MM.1S (cell line): ENCODE measurements at regions not wholly inside any gene's neighbourhood (a gene's known extent, or its start where the extent isn't known, plus 50 kb on each side); places are given as distances from the start of the nearest gene placed in this dataset.

Experiments
- EZH2 ChIP-seq: fragments of 300-600 bp; sonication (generic); optimal IDR thresholded peaks from 2 replicates; pipeline ENCODE3; 2017; ENCODE audit warnings: low read depth, mild to moderate bottlenecking, antibody characterized with exemption, low read length, mixed read lengths
- TF ChIP-seq, protein P1 (sequence below): fragments of 300-600 bp; sonication (generic); IDR thresholded peaks from 2 replicates; pipeline ENCODE4 v1.5.1; 2016; ENCODE audit warnings: antibody characterized with exemption, low read length, mixed read lengths

DNA sequence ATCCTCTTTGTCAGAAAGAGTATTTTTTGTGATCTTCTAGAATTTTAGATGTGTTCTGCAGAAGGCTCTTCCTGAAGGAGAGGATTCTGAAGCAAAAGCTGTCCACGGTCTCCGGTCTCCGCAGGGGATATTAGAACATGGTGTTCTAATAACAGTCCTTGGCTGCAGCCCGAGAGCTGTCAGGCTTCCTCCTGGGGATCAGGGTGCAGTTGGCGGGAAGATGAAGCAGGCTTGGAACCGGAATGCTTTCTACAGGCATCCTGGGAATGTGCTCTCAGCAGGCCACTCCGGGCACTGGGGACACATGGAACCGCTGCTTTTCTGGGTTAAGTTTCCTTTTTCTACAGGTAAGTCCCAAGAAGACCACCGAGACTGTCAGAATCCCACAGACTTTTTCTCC, 118.6 kb upstream of the PARD3 start:
- TF ChIP-seq, protein P1, sequence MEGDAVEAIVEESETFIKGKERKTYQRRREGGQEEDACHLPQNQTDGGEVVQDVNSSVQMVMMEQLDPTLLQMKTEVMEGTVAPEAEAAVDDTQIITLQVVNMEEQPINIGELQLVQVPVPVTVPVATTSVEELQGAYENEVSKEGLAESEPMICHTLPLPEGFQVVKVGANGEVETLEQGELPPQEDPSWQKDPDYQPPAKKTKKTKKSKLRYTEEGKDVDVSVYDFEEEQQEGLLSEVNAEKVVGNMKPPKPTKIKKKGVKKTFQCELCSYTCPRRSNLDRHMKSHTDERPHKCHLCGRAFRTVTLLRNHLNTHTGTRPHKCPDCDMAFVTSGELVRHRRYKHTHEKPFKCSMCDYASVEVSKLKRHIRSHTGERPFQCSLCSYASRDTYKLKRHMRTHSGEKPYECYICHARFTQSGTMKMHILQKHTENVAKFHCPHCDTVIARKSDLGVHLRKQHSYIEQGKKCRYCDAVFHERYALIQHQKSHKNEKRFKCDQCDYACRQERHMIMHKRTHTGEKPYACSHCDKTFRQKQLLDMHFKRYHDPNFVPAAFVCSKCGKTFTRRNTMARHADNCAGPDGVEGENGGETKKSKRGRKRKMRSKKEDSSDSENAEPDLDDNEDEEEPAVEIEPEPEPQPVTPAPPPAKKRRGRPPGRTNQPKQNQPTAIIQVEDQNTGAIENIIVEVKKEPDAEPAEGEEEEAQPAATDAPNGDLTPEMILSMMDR: no peak
- no peak for TF ChIP-seq EZH2
